Hepatocyte (in vitro differentiated cells): ENCODE measurements at regions not wholly inside any gene's neighbourhood (a gene's known extent, or its start where the extent isn't known, plus 50 kb on each side); places are given as distances from the start of the nearest gene placed in this dataset.

Experiments used
- DNase-seq: peaks from one replicate; pipeline ENCODE4 v3.0.0-alpha.2; 2016; ENCODE audit warnings: low spot score
- H2AFZ ChIP-seq: fragments of 200-600 bp; sonication (generic); 2 replicates; pipeline ENCODE4 v1.6.0; 2016; ENCODE audit warnings: antibody characterized with exemption, mild to moderate bottlenecking
- H3K27ac ChIP-seq: fragments of 200-600 bp; sonication (generic); 2 replicates; pipeline ENCODE4 v1.5.1; 2016; ENCODE audit warnings: mild to moderate bottlenecking
- H3K27me3 ChIP-seq: fragments of 200-600 bp; sonication (generic); 2 replicates; pipeline ENCODE4 v1.6.1; 2016
- H3K36me3 ChIP-seq: fragments of 200-600 bp; sonication (generic); replicated peaks from 2 replicates; pipeline ENCODE4 v1.5.1; 2016; ENCODE audit warnings: low read depth; ENCODE audit not compliant: insufficient read depth
- H3K4me1 ChIP-seq: fragments of 200-600 bp; sonication (generic); 2 replicates; pipeline ENCODE4 v1.5.1; 2016; ENCODE audit warnings: mild to moderate bottlenecking, moderate library complexity; ENCODE audit not compliant: insufficient read depth
- H3K4me2 ChIP-seq: fragments of 200-600 bp; sonication (generic); 2 replicates; pipeline ENCODE4 v1.6.0; 2016
- H3K4me3 ChIP-seq: fragments of 200-600 bp; sonication (generic); 2 replicates; pipeline ENCODE4 v1.5.1; 2016; ENCODE audit warnings: mild to moderate bottlenecking
- H3K79me2 ChIP-seq: fragments of 200-600 bp; sonication (generic); 2 replicates; pipeline ENCODE4 v1.6.0; 2017; ENCODE audit warnings: mild to moderate bottlenecking
- H3K9me2 ChIP-seq: fragments of 200-600 bp; sonication (generic); replicated peaks from 2 replicates; pipeline ENCODE4 v1.6.0; 2017; ENCODE audit warnings: mild to moderate bottlenecking; ENCODE audit not compliant: insufficient read depth
- H3K9me3 ChIP-seq: fragments of 200-600 bp; sonication (generic); 2 replicates; pipeline ENCODE4 v1.5.1; 2016; ENCODE audit warnings: low read depth, mild to moderate bottlenecking
- H4K20me1 ChIP-seq: fragments of 200-600 bp; sonication (generic); 2 replicates; pipeline ENCODE4 v1.6.0; 2016; ENCODE audit warnings: mild to moderate bottlenecking; ENCODE audit not compliant: insufficient read depth, poor library complexity, severe bottlenecking
- CTCF ChIP-seq: fragments of 200-600 bp; sonication (generic); IDR thresholded peaks from 2 replicates; pipeline ENCODE4 v1.5.1; 2016; ENCODE audit warnings: antibody characterized with exemption, mild to moderate bottlenecking; ENCODE audit not compliant: poor library complexity
- EZH2 ChIP-seq: fragments of 200-600 bp; sonication (generic); IDR thresholded peaks from 2 replicates; pipeline ENCODE4 v1.6.1; 2016; ENCODE audit warnings: antibody characterized with exemption, mild to moderate bottlenecking, borderline replicate concordance
- EZH2phosphoT487 ChIP-seq: fragments of 200-600 bp; sonication (generic); IDR thresholded peaks from one replicate; pipeline ENCODE4 v1.6.1; 2018; ENCODE audit warnings: antibody characterized with exemption, mild to moderate bottlenecking, low read depth, moderate library complexity; ENCODE audit not compliant: unreplicated experiment, severe bottlenecking
- WGBS: methylation state at CpG from one replicate; pipeline ENCODE4 v1.1.6; 2016; ENCODE audit warnings: low lambda C conversion rate; ENCODE audit errors: missing lambda C conversion rate; 5-methylcytosine and 5-hydroxymethylcytosine counted together

- H3K27me3 ChIP-seq = no peaks in the 10 kb centered on the region
Measured at GRCh38 chr1:199322278-199322677, 683.4 kb downstream of the PTPRC start.

GRCh38 chr1:199333180-199333579 lies 694.3 kb upstream of the NR5A2 start:
- H3K9me2 ChIP-seq = no peaks in the 10 kb centered on the region
- no peaks in the 10 kb centered on the region for H3K9me3 ChIP-seq
- WGBS = 95% methylated on average over 3 of the region's 3 CpGs
- no peaks in the 10 kb centered on the region for H4K20me1 ChIP-seq
- no peaks in the 10 kb centered on the region for H3K79me2 ChIP-seq
- no peaks in the 10 kb centered on the region for H3K27me3 ChIP-seq
- TF ChIP-seq EZH2phosphoT487 (no peak), EZH2 (no peak), CTCF (no peak)
- H3K27ac ChIP-seq = no peak overlapping the region
- no peak for DNase-seq
- H2AFZ ChIP-seq = no peak overlapping the region
- no peak overlapping the region for H3K4me2 ChIP-seq
- H3K36me3 ChIP-seq = no peaks in the 10 kb centered on the region
- no peaks in the 10 kb centered on the region for H3K4me1 ChIP-seq
- H3K4me3 ChIP-seq = no peak overlapping the region

More at GRCh38 chr1:199322278-199322677, 683.4 kb downstream of the PTPRC start:
- no peaks in the 10 kb centered on the region for H3K36me3 ChIP-seq
- H3K4me2 ChIP-seq = no peak overlapping the region
- 69% methylated on average over 1 of the region's 1 CpG for whole genome bisulfite sequencing
- H3K79me2 ChIP-seq = no peaks in the 10 kb centered on the region
- H4K20me1 ChIP-seq = no peaks in the 10 kb centered on the region
- TF ChIP-seq CTCF = no peak
- TF ChIP-seq EZH2 = no peak
- TF ChIP-seq EZH2phosphoT487 = no peak
- no peaks in the 10 kb centered on the region for H3K9me2 ChIP-seq
- no peak overlapping the region for H2AFZ ChIP-seq
- H3K27ac ChIP-seq = no peak overlapping the region
- no peak for DNase-seq
- no peaks in the 10 kb centered on the region for H3K4me1 ChIP-seq
- no peaks in the 10 kb centered on the region for H3K9me3 ChIP-seq
- no peak overlapping the region for H3K4me3 ChIP-seq

- Histone ChIP-seq H2AFZ (no peak overlapping the region), H3K9me2 (no peaks in the 10 kb centered on the region), H3K36me3 (no peaks in the 10 kb centered on the region), H3K4me2 (no peak overlapping the region), H3K4me3 (no peak overlapping the region), H3K79me2 (no peaks in the 10 kb centered on the region), H3K27me3 (no peaks in the 10 kb centered on the region), H3K4me1 (no peaks in the 10 kb centered on the region), H3K9me3 (no peaks in the 10 kb centered on the region), H3K27ac (no peak overlapping the region), H4K20me1 (no peaks in the 10 kb centered on the region)
- WGBS = 80% methylated on average over 1 of the region's 1 CpG
- DNase-seq = no peak
- TF ChIP-seq EZH2phosphoT487 = no peak
- TF ChIP-seq EZH2 = no peak
- TF ChIP-seq CTCF = no peak
Measured at GRCh38 chr1:199335496-199335895, 692.0 kb upstream of the NR5A2 start.
